ENCODE measurements at regions not wholly inside any gene's neighbourhood (a gene's known extent, or its start where the extent isn't known, plus 50 kb on each side); places are given as distances from the start of the nearest gene placed in this dataset.
"Not testable (repeated sequence)": the region's sequence is repeated elsewhere in the genome, so short reads cannot be mapped to it uniquely, and the experiment has no call there.

GRCh38 chr14:39500253-39500652 lies 68.0 kb upstream of the FBXO33 start:
- peaks cover 29% of the 10 kb centered on the region for H3K9me3 Mint-ChIP-seq
- Histone ChIP-seq H4K20me1 (replicated peaks; ENCODE audit: insufficient read depth) (no peaks in the 10 kb centered on the region), H3K27me3 (ENCODE audit: insufficient read depth) (no peaks in the 10 kb centered on the region), H3K4me3 (no peak overlapping the region), H3K36me3 (ENCODE audit: insufficient read depth) (peaks cover 3% of the 10 kb centered on the region; the same call in 1 of the 2 replicates), H2AFZ (no peak overlapping the region), H3K27ac (ENCODE audit: low read depth) (no peak overlapping the region), H3K79me2 (replicated peaks; ENCODE audit: insufficient read depth) (no peaks in the 10 kb centered on the region), H3K4me2 (no peak overlapping the region), H3K4me1 (ENCODE audit: insufficient read depth) (no peaks in the 10 kb centered on the region), H3K9me2 (ENCODE audit: insufficient read depth) (no peaks in the 10 kb centered on the region), H3F3A (replicated peaks; ENCODE audit: low read depth) (no peaks in the 10 kb centered on the region)
- H3K36me3 Mint-ChIP-seq (ENCODE audit: low read depth): peaks cover 30% of the 10 kb centered on the region
- H3K27me3 Mint-ChIP-seq (ENCODE audit: insufficient read depth, low read depth, poor library complexity): no peaks in the 10 kb centered on the region
- H3K4me1 Mint-ChIP-seq: no peaks in the 10 kb centered on the region
- no peak for ATAC-seq
- no peak overlapping the region for H3K4me3 Mint-ChIP-seq
- DNase-seq (ENCODE audit: low spot score): no peak
- no peak overlapping the region for H3K27ac Mint-ChIP-seq
- TF ChIP-seq CREB1 (CRISPR knock-in tag; IDR thresholded peaks at IDR 0.05; ENCODE audit: low read depth) (no peak), ZNF114 (CRISPR knock-in tag; IDR thresholded peaks at IDR 0.05) (no peak), ETS1 (IDR thresholded peaks at IDR 0.05) (no peak)

- H3K36me3 Mint-ChIP-seq (ENCODE audit: low read depth): peaks cover 36% of the 10 kb centered on the region
- ATAC-seq: no peak
- H2AFZ ChIP-seq: no peak overlapping the region
- H3K9me3 Mint-ChIP-seq: peaks cover 32% of the 10 kb centered on the region
- no peak for DNase-seq (ENCODE audit: low spot score)
- H3K4me1 ChIP-seq (ENCODE audit: insufficient read depth): no peaks in the 10 kb centered on the region
- TF ChIP-seq JUNB (IDR thresholded peaks at IDR 0.05; ENCODE audit: unreplicated experiment) (no peak), CTCF (conservative IDR thresholded peaks at IDR 0.05; ENCODE audit: low read depth in 2 of 2) (no peak)
- H3K79me2 ChIP-seq (replicated peaks; ENCODE audit: insufficient read depth): no peaks in the 10 kb centered on the region
- H3K4me3 ChIP-seq: no peak overlapping the region
- no peak overlapping the region for H3K27ac Mint-ChIP-seq
- no peaks in the 10 kb centered on the region for H3F3A ChIP-seq (replicated peaks; ENCODE audit: low read depth)
- peaks cover 6% of the 10 kb centered on the region; the same call in 1 of the 2 replicates for H3K36me3 ChIP-seq (ENCODE audit: insufficient read depth)
- H3K4me1 Mint-ChIP-seq: no peaks in the 10 kb centered on the region
- H3K9me2 ChIP-seq (ENCODE audit: insufficient read depth): no peaks in the 10 kb centered on the region
- H3K27me3 Mint-ChIP-seq (ENCODE audit: insufficient read depth, low read depth, poor library complexity): no peaks in the 10 kb centered on the region
- H3K4me2 ChIP-seq: no peak overlapping the region
- H3K27me3 ChIP-seq (ENCODE audit: insufficient read depth): no peaks in the 10 kb centered on the region
- H3K27ac ChIP-seq (ENCODE audit: low read depth): no peak overlapping the region
- H4K20me1 ChIP-seq (replicated peaks; ENCODE audit: insufficient read depth): no peaks in the 10 kb centered on the region
- H3K4me3 Mint-ChIP-seq: no peak overlapping the region
These were observed 67.3 kb upstream of the FBXO33 start for GRCh38 chr14:39499514-39499913.

GRCh38 chr14:39497677-39498076 lies 65.4 kb upstream of the FBXO33 start:
- H3K27ac Mint-ChIP-seq; H2AFZ ChIP-seq; H3K4me2 ChIP-seq; H3K4me1 ChIP-seq (ENCODE audit: insufficient read depth); H3K4me3 ChIP-seq; ATAC-seq; H3K27ac ChIP-seq (ENCODE audit: low read depth); H3K36me3 ChIP-seq (ENCODE audit: insufficient read depth); H3K4me3 Mint-ChIP-seq; H3K79me2 ChIP-seq (replicated peaks; ENCODE audit: insufficient read depth); H3K27me3 ChIP-seq (ENCODE audit: insufficient read depth); H3F3A ChIP-seq (replicated peaks; ENCODE audit: low read depth); H3K9me2 ChIP-seq (ENCODE audit: insufficient read depth); H3K27me3 Mint-ChIP-seq (ENCODE audit: insufficient read depth, low read depth, poor library complexity); H4K20me1 ChIP-seq (replicated peaks; ENCODE audit: insufficient read depth); DNase-seq (ENCODE audit: low spot score); H3K4me1 Mint-ChIP-seq: not testable (repeated sequence)
- peaks cover 36% of the 10 kb centered on the region for H3K36me3 Mint-ChIP-seq (ENCODE audit: low read depth)
- H3K9me3 Mint-ChIP-seq: peaks cover 32% of the 10 kb centered on the region

Data from GM23338 (cell line).